PC-9 (cell line): ENCODE measurements at regions not wholly inside any gene's neighbourhood (a gene's known extent, or its start where the extent isn't known, plus 50 kb on each side); places are given as distances from the start of the nearest gene placed in this dataset.

Experiments
- BruUV-seq: library from RNA; stranded (reverse); fragments of 400-500 nt; replicated peaks from 2 replicates; lab custom pipeline; 2021; lab: Mats Ljungman, UMichigan
- CTCF ChIA-PET: fragments of 300-600 bp; sonication (Branson Sonifier 250); formaldehyde crosslinking; loops from one replicate; lab custom pipeline; 2022; ENCODE audit warnings: antibody characterized with exemption; lab: Charles Lee
- POLR2A ChIA-PET: fragments of 300-600 bp; sonication (Branson Sonifier 250); formaldehyde crosslinking; loops from one replicate; lab custom pipeline; 2022; ENCODE audit warnings: antibody characterized with exemption; ENCODE audit not compliant: unreplicated experiment; lab: Charles Lee
- DNase-seq, 2 experiments: peaks; one replicate each; pipeline versions ENCODE4 v3.0.0 to v3.0.0-alpha.2; 2015 to 2022; ENCODE audit warnings: mixed read lengths in 1 of 2
- H2AFZ ChIP-seq: fragments of 200-600 bp; sonication (generic); 2 replicates; pipeline ENCODE4 v1.8.1; 2017; ENCODE audit warnings: antibody characterized with exemption
- H3F3A ChIP-seq: fragments of 200-600 bp; sonication (generic); 2 replicates; pipeline ENCODE4 v1.8.1; 2017; ENCODE audit warnings: antibody characterized with exemption, mild to moderate bottlenecking, low read depth; ENCODE audit not compliant: insufficient read depth
- H3K27ac ChIP-seq: fragments of 200-600 bp; sonication (generic); 2 replicates; pipeline ENCODE4 v1.6.1; 2016; ENCODE audit warnings: mixed run types
- H3K27me3 ChIP-seq: fragments of 200-600 bp; sonication (generic); 2 replicates; pipeline ENCODE4 v1.6.1; 2016; ENCODE audit warnings: low read depth, mixed run types; ENCODE audit not compliant: insufficient read depth
- H3K36me3 ChIP-seq: fragments of 200-600 bp; sonication (generic); 2 replicates; pipeline ENCODE4 v1.6.1; 2016; ENCODE audit warnings: low read depth, mixed run types
- H3K4me1 ChIP-seq: fragments of 200-600 bp; sonication (generic); replicated peaks from 2 replicates; pipeline ENCODE4 v1.6.1; 2016; ENCODE audit warnings: mixed run types; ENCODE audit not compliant: insufficient read depth
- H3K4me2 ChIP-seq: fragments of 200-600 bp; sonication (generic); 2 replicates; pipeline ENCODE4 v1.6.1; 2017; ENCODE audit warnings: mixed run types
- H3K4me3 ChIP-seq: fragments of 200-600 bp; sonication (generic); 2 replicates; pipeline ENCODE4 v1.6.1; 2016; ENCODE audit warnings: mixed run types
- H3K79me2 ChIP-seq: fragments of 200-600 bp; sonication (generic); 2 replicates; pipeline ENCODE4 v1.6.1; 2017; ENCODE audit warnings: low read depth, mixed run types
- H3K9me2 ChIP-seq: fragments of 200-600 bp; sonication (generic); 2 replicates; pipeline ENCODE4 v1.8.1; 2017; ENCODE audit warnings: mild to moderate bottlenecking; ENCODE audit not compliant: insufficient read depth
- H3K9me3 ChIP-seq: fragments of 200-600 bp; sonication (generic); 2 replicates; pipeline ENCODE4 v1.8.1; 2016; ENCODE audit warnings: low read depth; ENCODE audit not compliant: insufficient read depth
- H4K20me1 ChIP-seq: fragments of 200-600 bp; sonication (generic); 2 replicates; pipeline ENCODE4 v1.8.1; 2017; ENCODE audit not compliant: insufficient read depth
- EZH2 ChIP-seq: fragments of 200-600 bp; sonication (generic); IDR thresholded peaks from 2 replicates; pipeline ENCODE4 v1.8.0; 2017; ENCODE audit warnings: antibody characterized with exemption, low read depth
- intact Hi-C: fragments of 100-400 bp; cut with micrococcal nuclease; formaldehyde crosslinking; loops from one replicate; pipeline ENCODE4 v1.10.0; 2022; ENCODE audit not compliant: unreplicated experiment
- TF ChIP-seq, protein P1 (sequence below): fragments of 200-600 bp; sonication (generic); conservative IDR thresholded peaks from 2 replicates; pipeline ENCODE4 v1.6.1; 2017; ENCODE audit warnings: mixed run types, antibody characterized with exemption, mild to moderate bottlenecking, moderate library complexity

GRCh38 chr3:130258532-130258952 is 86.9 kb upstream of the COL6A5 start:
- POLR2A ChIA-PET = no interaction called here
- Histone ChIP-seq H3K9me3 (no peaks in the 10 kb centered on the region), H3K36me3 (no peaks in the 10 kb centered on the region), H3K79me2 (no peaks in the 10 kb centered on the region), H3K4me1 (no peaks in the 10 kb centered on the region), H3K27me3 (peaks cover 36% of the 10 kb centered on the region), H3K4me3 (no peak overlapping the region), H3K9me2 (no peaks in the 10 kb centered on the region), H4K20me1 (no peaks in the 10 kb centered on the region), H2AFZ (no peak overlapping the region), H3F3A (no peaks in the 10 kb centered on the region), H3K27ac (no peak overlapping the region), H3K4me2 (no peak overlapping the region)
- no TSS peak for BruUV-seq
- no peak for TF ChIP-seq EZH2
- TF ChIP-seq, protein P1, sequence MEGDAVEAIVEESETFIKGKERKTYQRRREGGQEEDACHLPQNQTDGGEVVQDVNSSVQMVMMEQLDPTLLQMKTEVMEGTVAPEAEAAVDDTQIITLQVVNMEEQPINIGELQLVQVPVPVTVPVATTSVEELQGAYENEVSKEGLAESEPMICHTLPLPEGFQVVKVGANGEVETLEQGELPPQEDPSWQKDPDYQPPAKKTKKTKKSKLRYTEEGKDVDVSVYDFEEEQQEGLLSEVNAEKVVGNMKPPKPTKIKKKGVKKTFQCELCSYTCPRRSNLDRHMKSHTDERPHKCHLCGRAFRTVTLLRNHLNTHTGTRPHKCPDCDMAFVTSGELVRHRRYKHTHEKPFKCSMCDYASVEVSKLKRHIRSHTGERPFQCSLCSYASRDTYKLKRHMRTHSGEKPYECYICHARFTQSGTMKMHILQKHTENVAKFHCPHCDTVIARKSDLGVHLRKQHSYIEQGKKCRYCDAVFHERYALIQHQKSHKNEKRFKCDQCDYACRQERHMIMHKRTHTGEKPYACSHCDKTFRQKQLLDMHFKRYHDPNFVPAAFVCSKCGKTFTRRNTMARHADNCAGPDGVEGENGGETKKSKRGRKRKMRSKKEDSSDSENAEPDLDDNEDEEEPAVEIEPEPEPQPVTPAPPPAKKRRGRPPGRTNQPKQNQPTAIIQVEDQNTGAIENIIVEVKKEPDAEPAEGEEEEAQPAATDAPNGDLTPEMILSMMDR = no peak
- CTCF ChIA-PET = no interaction called here
- intact Hi-C loops = no loop called here
- no peak for DNase-seq

- Histone ChIP-seq H2AFZ (no peak overlapping the region), H4K20me1 (no peaks in the 10 kb centered on the region), H3K9me2 (no peaks in the 10 kb centered on the region), H3K36me3 (no peaks in the 10 kb centered on the region), H3K27ac (no peak overlapping the region), H3K4me1 (no peaks in the 10 kb centered on the region), H3K9me3 (no peaks in the 10 kb centered on the region), H3K27me3 (peaks cover 44% of the 10 kb centered on the region), H3K4me2 (no peak overlapping the region), H3K79me2 (no peaks in the 10 kb centered on the region), H3F3A (no peaks in the 10 kb centered on the region), H3K4me3 (no peak overlapping the region)
- POLR2A ChIA-PET = no interaction called here
- CTCF ChIA-PET = no interaction called here
- no TSS peak for BruUV-seq
- TF ChIP-seq, protein P1 = no peak
- no peak for TF ChIP-seq EZH2
- intact Hi-C loops = no loop called here
- no peak for DNase-seq
Observed at GRCh38 chr3:130259166-130259874, 86.2 kb upstream of the COL6A5 start.

DNA sequence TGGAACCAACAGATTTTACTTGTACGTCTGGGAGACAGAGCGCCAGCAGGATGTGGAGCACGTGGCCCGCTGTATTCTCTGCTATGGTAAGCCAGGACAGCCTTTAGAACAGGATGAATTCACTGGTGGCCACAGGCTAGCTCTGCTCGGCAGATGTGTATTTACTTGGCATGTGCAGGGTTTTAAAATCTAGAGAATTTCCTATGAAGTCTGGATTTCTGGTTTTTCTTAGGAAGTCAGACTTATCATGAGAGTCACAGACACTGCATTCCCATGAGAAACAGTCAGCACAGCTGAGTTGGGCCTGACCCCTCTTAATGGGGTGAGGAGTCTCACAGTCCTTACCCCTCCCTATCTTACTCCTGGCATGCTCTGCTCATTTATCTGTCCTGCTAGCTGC is 84.6 kb upstream of the COL6A5 start:
- no peak overlapping the region for H3K27ac ChIP-seq
- peaks cover 56% of the 10 kb centered on the region for H3K27me3 ChIP-seq
- intact Hi-C loops = no loop called here
- no peak overlapping the region for H2AFZ ChIP-seq
- no peaks in the 10 kb centered on the region for H3K4me1 ChIP-seq
- no peaks in the 10 kb centered on the region for H3K9me2 ChIP-seq
- no TSS peak for BruUV-seq
- no peaks in the 10 kb centered on the region for H3F3A ChIP-seq
- no peaks in the 10 kb centered on the region for H3K36me3 ChIP-seq
- no peaks in the 10 kb centered on the region for H3K9me3 ChIP-seq
- TF ChIP-seq EZH2 = no peak
- TF ChIP-seq, protein P1 = no peak
- no peak for DNase-seq
- CTCF ChIA-PET = no interaction called here
- no peaks in the 10 kb centered on the region for H3K79me2 ChIP-seq
- H3K4me2 ChIP-seq = no peak overlapping the region
- no peaks in the 10 kb centered on the region for H4K20me1 ChIP-seq
- H3K4me3 ChIP-seq = no peak overlapping the region
- POLR2A ChIA-PET = no interaction called here
